NK-92 treated with Interleukin-12 subunit alpha and Interleukin-12 subunit beta, amount 100 ng/mL, for 24 hours (cell line): ENCODE measurements at regions not wholly inside any gene's neighbourhood (a gene's known extent, or its start where the extent isn't known, plus 50 kb on each side); places are given as distances from the start of the nearest gene placed in this dataset.

Experiments used
- DNase-seq: peaks from one replicate; lab custom pipeline; 2025; lab: John Stamatoyannopoulos, UW

DNA sequence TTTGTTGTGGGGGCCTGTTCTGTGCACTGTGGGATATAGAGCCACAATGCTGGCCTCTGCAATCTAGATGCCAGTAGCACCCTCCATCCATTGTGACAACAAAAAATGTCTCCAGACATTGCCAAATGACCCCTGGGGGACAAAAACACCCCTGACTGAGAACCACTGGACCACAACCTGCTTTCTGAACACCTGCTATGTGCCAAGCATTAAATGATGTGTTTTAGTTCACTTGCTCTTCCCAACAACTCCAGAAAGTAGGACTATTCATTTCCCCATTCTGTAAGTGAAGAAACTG lies 367.0 kb upstream of the ERCC4 start:
- DNase-seq, result no peak

DNA sequence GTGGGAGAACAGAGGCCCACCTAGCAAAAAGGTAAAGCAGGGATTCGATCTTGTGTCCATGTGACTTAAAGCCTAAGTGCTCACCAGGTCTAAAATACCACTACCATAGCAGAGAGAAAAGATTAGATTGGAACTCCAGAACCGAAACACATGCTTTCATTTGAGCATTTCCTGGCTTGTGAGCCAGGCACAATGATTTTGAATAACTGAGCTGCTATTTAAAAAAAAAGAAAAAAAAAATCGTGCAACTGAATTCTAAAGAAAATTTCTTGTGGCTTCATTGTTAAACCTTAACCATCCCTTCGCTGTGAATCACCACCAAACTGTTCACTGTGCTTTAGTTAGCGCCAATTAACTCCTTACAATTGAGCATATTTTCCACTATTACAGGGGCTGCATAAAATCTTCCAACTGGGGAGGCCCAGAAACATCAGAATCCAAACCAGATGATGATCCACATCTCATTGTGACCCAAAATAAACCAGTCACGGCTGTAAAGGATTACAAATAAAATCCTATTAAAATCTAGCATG lies 366.4 kb upstream of the ERCC4 start:
- no peak for DNase-seq

- no peak for DNase-seq
Measured at GRCh38 chr16:13554005-13554404, 365.9 kb upstream of the ERCC4 start.

DNA sequence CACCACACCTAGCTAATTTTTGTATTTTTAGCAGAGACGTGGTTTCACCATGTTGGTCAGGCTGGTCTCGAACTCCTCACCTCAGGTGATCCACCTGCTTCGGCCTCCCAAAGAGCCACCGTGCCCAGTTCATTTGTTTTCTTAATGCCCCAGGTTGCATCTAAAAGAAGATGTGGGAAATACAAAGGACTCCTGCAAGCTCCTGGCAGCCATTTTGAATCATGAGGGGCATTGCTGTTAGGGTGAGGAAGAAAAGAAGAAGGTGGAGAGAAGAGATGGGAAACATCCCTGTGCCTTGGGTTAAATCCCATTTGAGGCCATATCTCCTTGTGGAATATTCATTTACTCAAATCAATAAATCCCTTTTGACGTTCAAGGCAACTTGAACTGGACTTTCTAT lies 365.3 kb upstream of the ERCC4 start:
- no peak for DNase-seq

GRCh38 chr16:13557418-13557817 lies 362.5 kb upstream of the ERCC4 start:
- DNase-seq, result no peak

DNA sequence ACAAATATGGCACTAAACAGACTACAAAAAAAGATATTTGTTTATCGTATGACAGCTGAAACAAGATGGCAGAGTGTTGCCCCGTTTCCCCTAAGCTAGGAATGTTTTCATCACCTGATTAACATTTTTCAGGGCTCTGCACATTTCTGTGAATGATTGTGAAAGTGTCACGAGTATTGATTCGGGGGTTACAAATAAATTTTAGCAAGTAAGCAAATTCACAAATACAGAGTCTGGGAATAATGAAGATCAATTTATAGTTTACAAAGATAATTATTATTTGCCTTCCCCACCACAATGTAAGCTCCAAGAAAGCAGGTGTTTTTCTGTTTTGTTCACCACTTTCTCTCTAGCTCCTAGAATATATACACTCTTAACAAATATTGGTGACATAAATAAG lies 361.2 kb upstream of the ERCC4 start:
- DNase-seq, result no peak

DNA sequence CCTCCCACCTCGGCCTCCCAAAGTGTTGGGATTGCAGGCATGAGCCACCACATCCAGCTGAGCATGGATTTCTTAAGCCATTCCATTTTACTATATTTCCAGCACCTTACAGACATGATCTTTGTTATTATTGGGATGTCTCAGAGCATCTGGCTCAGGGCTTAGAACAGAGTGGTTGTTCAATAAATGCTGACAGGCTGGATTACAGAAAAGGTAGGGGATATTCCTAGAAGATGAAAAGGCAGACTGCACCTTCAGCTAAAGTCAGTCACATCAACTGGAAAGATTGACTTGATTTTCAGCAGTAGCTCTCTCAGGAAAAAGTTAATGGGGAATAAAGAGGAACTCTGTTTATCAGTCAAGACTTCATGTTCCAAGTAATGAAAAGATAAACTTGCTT lies 360.3 kb upstream of the ERCC4 start:
- no peak for DNase-seq

- DNase-seq, result no peak
Measured at GRCh38 chr16:13560151-13560550, 359.8 kb upstream of the ERCC4 start.

DNA sequence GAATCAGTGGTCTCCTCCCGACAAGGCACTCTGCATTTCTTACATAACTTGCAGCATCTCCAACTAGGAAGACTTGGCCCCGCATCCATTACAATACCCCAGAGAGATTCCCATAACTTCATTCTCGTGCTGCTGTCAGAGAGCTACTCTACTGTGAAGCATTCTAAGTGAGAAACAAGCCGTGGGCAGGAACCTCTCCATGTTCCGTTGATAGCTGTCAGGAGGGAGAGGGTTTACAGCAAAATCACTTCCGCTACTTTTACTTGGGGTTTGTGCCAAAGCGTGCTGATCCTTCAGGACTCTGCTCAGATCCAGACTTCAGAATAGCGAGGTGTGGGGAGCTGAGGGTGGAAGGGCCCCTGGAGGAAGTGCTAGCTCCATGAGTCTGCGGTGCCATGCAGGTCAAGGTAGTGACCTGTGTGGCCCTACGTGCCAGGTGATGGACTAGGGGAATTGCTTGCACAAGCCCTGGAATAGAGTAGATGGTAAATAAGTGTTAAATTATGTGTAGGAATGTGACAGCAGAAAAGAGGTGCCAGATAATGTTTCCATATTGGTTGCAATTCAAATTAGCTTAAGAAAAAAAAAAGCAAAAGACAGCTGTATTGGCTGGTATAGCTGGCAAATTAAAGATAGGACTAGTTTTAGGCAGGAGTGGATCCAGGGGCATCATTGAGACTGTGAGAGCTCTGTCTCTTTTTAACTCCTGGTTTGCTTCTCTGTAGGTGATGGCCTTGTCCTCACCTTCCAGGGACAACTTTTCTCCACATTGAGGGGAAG lies 358.5 kb upstream of the ERCC4 start:
- no peak for DNase-seq

- no peak for DNase-seq
Measured at GRCh38 chr16:13568803-13569202, 351.2 kb upstream of the ERCC4 start.

GRCh38 chr16:13569986-13570385 lies 350.0 kb upstream of the ERCC4 start:
- no peak for DNase-seq

- no peak for DNase-seq
Measured at GRCh38 chr16:13571036-13571435, 348.9 kb upstream of the ERCC4 start.

- no peak for DNase-seq
Measured at GRCh38 chr16:13573903-13574302, 346.1 kb upstream of the ERCC4 start.

DNA sequence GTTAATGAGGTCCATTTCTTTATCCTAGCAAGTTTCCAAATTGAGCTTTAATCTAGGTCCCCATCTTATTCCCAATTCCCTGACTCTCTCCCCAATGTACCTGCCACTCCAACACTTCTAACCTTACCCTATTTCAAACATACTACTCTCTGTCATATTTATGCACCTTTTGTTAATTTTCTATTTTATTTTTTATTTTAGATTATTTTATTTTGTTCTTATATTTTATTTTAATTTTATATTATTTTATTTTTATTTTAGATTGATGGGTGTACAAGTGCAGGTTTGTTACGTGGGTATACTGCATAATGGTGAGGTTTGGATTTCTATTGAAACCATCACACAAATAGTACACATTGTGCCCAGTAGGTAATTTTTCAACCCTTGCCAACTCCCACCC lies 333.9 kb upstream of the ERCC4 start:
- DNase-seq, result no peak

GRCh38 chr16:13587181-13587580 lies 332.8 kb upstream of the ERCC4 start:
- no peak for DNase-seq

DNA sequence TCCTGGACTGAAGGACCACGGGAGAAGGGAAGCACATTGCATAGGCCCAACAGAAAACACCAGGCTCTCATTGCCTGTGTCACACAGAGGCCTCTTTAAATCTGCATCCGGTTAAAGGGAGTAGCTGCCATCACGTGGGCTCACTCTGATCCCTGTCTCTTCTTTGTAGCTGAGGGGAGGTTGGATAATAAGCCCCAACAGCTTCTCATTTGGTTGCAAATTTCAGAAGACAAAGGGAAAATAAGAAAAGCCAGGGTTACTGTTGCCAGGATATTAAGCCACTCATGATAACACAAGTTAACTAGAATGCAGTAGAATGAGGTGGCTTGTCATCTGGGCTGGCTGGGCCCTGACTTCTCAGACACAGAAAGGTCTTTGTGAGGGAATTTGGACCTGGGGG lies 325.1 kb upstream of the ERCC4 start:
- DNase-seq, result no peak

GRCh38 chr16:13606804-13607203 lies 313.1 kb upstream of the ERCC4 start:
- DNase-seq, result no peak

DNA sequence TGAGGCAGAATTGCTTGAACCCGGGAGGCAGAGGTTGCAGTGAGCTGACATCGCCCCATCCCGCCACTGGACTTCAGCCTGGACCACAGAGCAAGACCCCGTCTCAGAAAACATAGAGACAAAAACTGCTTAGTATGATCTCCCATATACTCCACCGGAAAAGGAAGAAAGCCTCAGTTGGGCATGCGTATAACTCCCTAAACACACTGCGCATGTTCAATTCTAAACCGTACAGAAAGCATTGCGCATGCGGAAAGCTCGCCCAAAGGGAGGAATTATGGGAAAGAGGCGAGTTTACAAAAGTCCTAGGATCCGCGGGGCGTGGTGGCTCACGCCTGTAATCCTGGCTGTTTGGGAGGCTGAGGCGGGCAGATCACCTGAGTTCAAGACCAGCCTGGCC lies 312.7 kb upstream of the ERCC4 start:
- DNase-seq, result no peak

GRCh38 chr16:13611596-13611995 lies 308.4 kb upstream of the ERCC4 start:
- DNase-seq, result no peak

DNA sequence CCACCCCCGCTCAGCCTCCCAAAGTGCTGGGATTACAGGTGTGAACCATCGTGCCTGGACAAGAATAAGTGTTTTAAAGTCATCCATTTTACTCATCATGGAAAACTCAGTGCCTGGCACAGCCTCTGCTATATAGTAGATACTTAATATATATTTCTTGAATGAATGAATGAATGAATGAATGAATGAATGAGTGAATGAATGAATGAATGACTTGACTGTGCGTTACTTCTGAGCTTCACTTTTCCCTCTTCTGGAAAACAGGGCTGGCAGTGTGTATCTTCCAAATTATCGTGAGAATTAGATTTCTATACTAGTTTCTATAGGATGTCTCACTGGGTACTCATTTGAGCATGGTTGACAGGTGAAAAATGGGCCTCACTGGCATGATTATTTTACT lies 307.3 kb upstream of the ERCC4 start:
- DNase-seq, result no peak

GRCh38 chr16:13613165-13613564 lies 306.8 kb upstream of the ERCC4 start:
- DNase-seq, result no peak

DNA sequence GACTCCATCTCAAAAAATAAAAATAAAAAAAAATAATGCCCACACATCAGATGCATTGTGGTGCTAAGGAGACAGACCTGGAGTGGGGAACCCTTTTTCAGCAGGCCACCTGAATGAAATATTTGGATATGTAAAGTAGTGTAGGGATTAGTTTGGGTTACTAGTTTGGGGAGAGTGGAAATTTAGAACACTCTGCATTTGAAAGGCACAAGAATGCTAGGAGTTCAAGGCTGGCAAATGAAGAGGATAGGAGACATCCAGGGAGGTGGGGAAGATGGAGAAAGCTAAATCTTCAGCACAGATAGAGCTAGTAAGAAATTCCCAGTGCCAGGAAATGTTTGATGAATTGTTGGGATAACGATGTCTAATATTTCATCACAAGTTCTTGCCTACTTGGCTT lies 298.3 kb upstream of the ERCC4 start:
- no peak for DNase-seq

DNA sequence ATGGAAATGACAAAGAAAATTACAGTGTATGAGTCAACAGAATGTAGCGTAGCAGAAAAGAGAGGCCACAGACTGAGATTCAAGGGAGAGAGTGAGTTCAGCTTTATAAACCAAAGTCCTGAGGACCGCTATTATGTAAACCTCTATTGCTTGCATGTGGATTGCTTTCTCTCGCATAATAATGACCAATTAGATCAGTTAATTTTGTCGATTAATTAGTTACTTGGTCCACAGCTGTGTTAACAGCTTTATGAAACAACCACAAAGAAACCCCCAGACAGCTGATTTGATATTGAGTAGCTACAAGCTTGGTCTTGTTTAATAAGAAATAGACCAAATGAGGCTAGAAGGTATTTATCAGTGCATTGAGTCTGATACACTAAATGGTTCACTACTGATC lies 291.8 kb upstream of the ERCC4 start:
- DNase-seq, result no peak

DNA sequence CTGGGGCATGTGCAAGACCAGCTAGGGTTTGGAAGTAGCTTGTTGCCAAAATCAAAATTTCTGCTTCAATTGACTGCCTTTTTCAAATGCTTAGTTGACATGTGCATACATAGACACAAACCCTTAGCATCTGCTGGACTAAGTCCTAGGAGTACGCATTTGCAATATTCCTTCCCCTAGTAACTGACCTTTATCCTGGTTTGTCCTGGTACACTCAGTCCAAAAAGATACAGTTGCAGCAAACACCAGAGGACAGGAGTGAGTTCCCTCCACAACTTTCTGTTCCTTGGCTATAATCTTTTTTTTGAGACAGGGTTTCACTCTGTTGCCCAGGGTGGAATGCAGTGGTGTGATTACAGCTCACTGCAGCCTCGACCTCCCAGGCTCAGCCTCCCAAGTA lies 290.2 kb upstream of the ERCC4 start:
- no peak for DNase-seq
